ENCODE measurements at regions not wholly inside any gene's neighbourhood (a gene's known extent, or its start where the extent isn't known, plus 50 kb on each side); places are given as distances from the start of the nearest gene placed in this dataset.

GRCh38 chr20:41770965-41771364 is 152.8 kb upstream of the CHD6 start:
- no peak overlapping the region for H3K4me3 ChIP-seq (IDR thresholded peaks at IDR 0.05; ENCODE audit: insufficient read depth, low read depth, low read length)
- H3K79me2 ChIP-seq (ENCODE audit: insufficient read depth, low read depth) = no peaks in the 10 kb centered on the region
- H4K20me1 ChIP-seq (ENCODE audit: insufficient read depth) = no peaks in the 10 kb centered on the region
- H3K36me3 ChIP-seq (ENCODE audit: insufficient read depth) = no peaks in the 10 kb centered on the region
- no peak overlapping the region for H3K27ac ChIP-seq
- H2AFZ ChIP-seq (ENCODE audit: low read depth) = no peak overlapping the region
- H3K9ac ChIP-seq = no peak overlapping the region
- H3K4me2 ChIP-seq = no peak overlapping the region
- TF ChIP-seq, protein P1, sequence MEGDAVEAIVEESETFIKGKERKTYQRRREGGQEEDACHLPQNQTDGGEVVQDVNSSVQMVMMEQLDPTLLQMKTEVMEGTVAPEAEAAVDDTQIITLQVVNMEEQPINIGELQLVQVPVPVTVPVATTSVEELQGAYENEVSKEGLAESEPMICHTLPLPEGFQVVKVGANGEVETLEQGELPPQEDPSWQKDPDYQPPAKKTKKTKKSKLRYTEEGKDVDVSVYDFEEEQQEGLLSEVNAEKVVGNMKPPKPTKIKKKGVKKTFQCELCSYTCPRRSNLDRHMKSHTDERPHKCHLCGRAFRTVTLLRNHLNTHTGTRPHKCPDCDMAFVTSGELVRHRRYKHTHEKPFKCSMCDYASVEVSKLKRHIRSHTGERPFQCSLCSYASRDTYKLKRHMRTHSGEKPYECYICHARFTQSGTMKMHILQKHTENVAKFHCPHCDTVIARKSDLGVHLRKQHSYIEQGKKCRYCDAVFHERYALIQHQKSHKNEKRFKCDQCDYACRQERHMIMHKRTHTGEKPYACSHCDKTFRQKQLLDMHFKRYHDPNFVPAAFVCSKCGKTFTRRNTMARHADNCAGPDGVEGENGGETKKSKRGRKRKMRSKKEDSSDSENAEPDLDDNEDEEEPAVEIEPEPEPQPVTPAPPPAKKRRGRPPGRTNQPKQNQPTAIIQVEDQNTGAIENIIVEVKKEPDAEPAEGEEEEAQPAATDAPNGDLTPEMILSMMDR (conservative IDR thresholded peaks at IDR 0.05; ENCODE audit: low read depth, low read length) = no peak
- H3K4me1 ChIP-seq (ENCODE audit: low read depth, poor library complexity, severe bottlenecking) = no peaks in the 10 kb centered on the region
- H3K27me3 ChIP-seq (ENCODE audit: insufficient read depth, low read depth) = no peaks in the 10 kb centered on the region

- Histone ChIP-seq H4K20me1 (ENCODE audit: insufficient read depth) (no peaks in the 10 kb centered on the region), H3K4me1 (ENCODE audit: low read depth, poor library complexity, severe bottlenecking) (no peaks in the 10 kb centered on the region), H3K27ac (no peak overlapping the region), H3K4me2 (no peak overlapping the region), H3K4me3 (IDR thresholded peaks at IDR 0.05; ENCODE audit: insufficient read depth, low read depth, low read length) (no peak overlapping the region), H2AFZ (ENCODE audit: low read depth) (no peak overlapping the region), H3K36me3 (ENCODE audit: insufficient read depth) (no peaks in the 10 kb centered on the region), H3K79me2 (ENCODE audit: insufficient read depth, low read depth) (no peaks in the 10 kb centered on the region), H3K9ac (no peak overlapping the region), H3K27me3 (ENCODE audit: insufficient read depth, low read depth) (no peaks in the 10 kb centered on the region)
- TF ChIP-seq, protein P1 (conservative IDR thresholded peaks at IDR 0.05; ENCODE audit: low read depth, low read length) = no peak
Observed at GRCh38 chr20:41770427-41770826, 152.2 kb upstream of the CHD6 start.

GRCh38 chr20:41769592-41770018 is 151.4 kb upstream of the CHD6 start:
- H3K4me2 ChIP-seq = no peak overlapping the region
- no peaks in the 10 kb centered on the region for H4K20me1 ChIP-seq (ENCODE audit: insufficient read depth)
- H3K9ac ChIP-seq = no peak overlapping the region
- H3K27ac ChIP-seq = no peak overlapping the region
- H2AFZ ChIP-seq (ENCODE audit: low read depth) = no peak overlapping the region
- H3K4me1 ChIP-seq (ENCODE audit: low read depth, poor library complexity, severe bottlenecking) = no peaks in the 10 kb centered on the region
- no peak overlapping the region for H3K4me3 ChIP-seq (IDR thresholded peaks at IDR 0.05; ENCODE audit: insufficient read depth, low read depth, low read length)
- no peaks in the 10 kb centered on the region for H3K79me2 ChIP-seq (ENCODE audit: insufficient read depth, low read depth)
- H3K36me3 ChIP-seq (ENCODE audit: insufficient read depth) = no peaks in the 10 kb centered on the region
- TF ChIP-seq, protein P1 (conservative IDR thresholded peaks at IDR 0.05; ENCODE audit: low read depth, low read length) = no peak
- H3K27me3 ChIP-seq (ENCODE audit: insufficient read depth, low read depth) = no peaks in the 10 kb centered on the region

DNA sequence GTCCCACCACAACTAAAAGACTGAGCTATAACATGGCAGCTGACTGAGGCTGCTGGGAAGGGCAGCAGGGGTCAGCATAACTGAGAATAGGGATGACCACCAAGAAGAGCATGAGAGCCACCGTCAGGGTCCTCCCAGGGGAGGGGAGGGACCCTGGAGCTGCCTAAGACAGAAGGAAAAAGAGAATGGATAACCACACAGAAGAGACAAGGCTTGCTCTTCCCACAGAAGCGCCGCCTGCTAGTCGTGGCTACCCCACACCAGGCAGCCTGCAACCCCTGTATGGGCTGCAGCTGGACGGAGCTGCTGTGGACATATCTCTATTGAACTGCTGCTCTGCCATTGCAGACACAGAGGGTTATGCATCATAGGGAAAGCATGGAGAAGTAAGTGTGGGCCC is 132.0 kb upstream of the CHD6 start:
- Histone ChIP-seq H3K27me3 (ENCODE audit: insufficient read depth, low read depth) (no peaks in the 10 kb centered on the region), H3K4me2 (no peak overlapping the region), H3K27ac (no peak overlapping the region), H3K9ac (no peak overlapping the region), H3K4me1 (ENCODE audit: low read depth, poor library complexity, severe bottlenecking) (no peaks in the 10 kb centered on the region), H4K20me1 (ENCODE audit: insufficient read depth) (no peaks in the 10 kb centered on the region), H2AFZ (ENCODE audit: low read depth) (no peak overlapping the region), H3K36me3 (ENCODE audit: insufficient read depth) (no peaks in the 10 kb centered on the region), H3K4me3 (IDR thresholded peaks at IDR 0.05; ENCODE audit: insufficient read depth, low read depth, low read length) (no peak overlapping the region), H3K79me2 (ENCODE audit: insufficient read depth, low read depth) (no peaks in the 10 kb centered on the region)
- TF ChIP-seq, protein P1 (conservative IDR thresholded peaks at IDR 0.05; ENCODE audit: low read depth, low read length) = no peak
